SK-N-SH (cell line): ENCODE measurements at regions not wholly inside any gene's neighbourhood (a gene's known extent, or its start where the extent isn't known, plus 50 kb on each side); places are given as distances from the start of the nearest gene placed in this dataset.

Source experiments
- CHD2 ChIP-seq: fragments of 150-350 bp; IDR thresholded peaks from 2 replicates; pipeline ENCODE4 v1.6.1; 2018; ENCODE audit warnings: low read length; ENCODE audit not compliant: partially characterized antibody
- ELF1 ChIP-seq: IDR thresholded peaks from 2 replicates; pipeline ENCODE4 v1.4.0; 2012
- EZH2phosphoT487 ChIP-seq: fragments of 200-600 bp; sonication (generic); IDR thresholded peaks from 2 replicates; pipeline ENCODE4 v1.6.1; 2017; ENCODE audit warnings: low read depth, mixed run types, mild to moderate bottlenecking, antibody characterized with exemption, moderate library complexity, borderline replicate concordance
- FOXJ3 ChIP-seq: sonication (generic); formaldehyde crosslinking; IDR thresholded peaks from 2 replicates; pipeline ENCODE4 v1.5.1; 2020; ENCODE audit warnings: mild to moderate bottlenecking, missing genetic modification reagents
- MXI1 ChIP-seq: IDR thresholded peaks from 2 replicates; pipeline ENCODE4 v1.6.1; 2012; ENCODE audit warnings: mild to moderate bottlenecking, low read depth, low read length, improper control_type of control experiment
- NRF1 ChIP-seq: IDR thresholded peaks from 2 replicates; pipeline ENCODE4 v1.6.1; 2012; ENCODE audit warnings: low read depth, mild to moderate bottlenecking, low read length
- POLR2AphosphoS5 ChIP-seq: IDR thresholded peaks from 2 replicates; pipeline ENCODE4 v1.6.1; 2012; ENCODE audit warnings: low read depth, low read length
- SMC3 ChIP-seq: IDR thresholded peaks from 2 replicates; pipeline ENCODE4 v1.6.1; 2012; ENCODE audit warnings: low read depth, low read length, improper control_type of control experiment
- TAF1 ChIP-seq: IDR thresholded peaks from 2 replicates; pipeline ENCODE4 v1.6.1; 2012; ENCODE audit warnings: low read depth, mild to moderate bottlenecking, low read length, moderate library complexity, borderline replicate concordance
- TCF12 ChIP-seq: IDR thresholded peaks from 2 replicates; pipeline ENCODE4 v1.4.0; 2012
- TF ChIP-seq, protein P1 (sequence below): fragments of 200-600 bp; sonication (generic); IDR thresholded peaks from 2 replicates; pipeline ENCODE4 v1.6.1; 2017; ENCODE audit warnings: antibody characterized with exemption, mild to moderate bottlenecking, moderate library complexity

GRCh38 chr4:170229006-170229405, 139.2 kb upstream of the AADAT start:
- TF ChIP-seq, protein P1, sequence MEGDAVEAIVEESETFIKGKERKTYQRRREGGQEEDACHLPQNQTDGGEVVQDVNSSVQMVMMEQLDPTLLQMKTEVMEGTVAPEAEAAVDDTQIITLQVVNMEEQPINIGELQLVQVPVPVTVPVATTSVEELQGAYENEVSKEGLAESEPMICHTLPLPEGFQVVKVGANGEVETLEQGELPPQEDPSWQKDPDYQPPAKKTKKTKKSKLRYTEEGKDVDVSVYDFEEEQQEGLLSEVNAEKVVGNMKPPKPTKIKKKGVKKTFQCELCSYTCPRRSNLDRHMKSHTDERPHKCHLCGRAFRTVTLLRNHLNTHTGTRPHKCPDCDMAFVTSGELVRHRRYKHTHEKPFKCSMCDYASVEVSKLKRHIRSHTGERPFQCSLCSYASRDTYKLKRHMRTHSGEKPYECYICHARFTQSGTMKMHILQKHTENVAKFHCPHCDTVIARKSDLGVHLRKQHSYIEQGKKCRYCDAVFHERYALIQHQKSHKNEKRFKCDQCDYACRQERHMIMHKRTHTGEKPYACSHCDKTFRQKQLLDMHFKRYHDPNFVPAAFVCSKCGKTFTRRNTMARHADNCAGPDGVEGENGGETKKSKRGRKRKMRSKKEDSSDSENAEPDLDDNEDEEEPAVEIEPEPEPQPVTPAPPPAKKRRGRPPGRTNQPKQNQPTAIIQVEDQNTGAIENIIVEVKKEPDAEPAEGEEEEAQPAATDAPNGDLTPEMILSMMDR: no peak
- no peak for TF ChIP-seq TCF12
- no peak for TF ChIP-seq MXI1
- no peak for TF ChIP-seq TAF1
- TF ChIP-seq POLR2AphosphoS5: no peak
- no peak for TF ChIP-seq CHD2
- TF ChIP-seq SMC3: no peak
- TF ChIP-seq ELF1: no peak
- TF ChIP-seq NRF1: no peak
- TF ChIP-seq FOXJ3 (CRISPR knock-in tag): no peak
- TF ChIP-seq EZH2phosphoT487: no peak
